ENCODE measurements at regions not wholly inside any gene's neighbourhood (a gene's known extent, or its start where the extent isn't known, plus 50 kb on each side); places are given as distances from the start of the nearest gene placed in this dataset.

DNA sequence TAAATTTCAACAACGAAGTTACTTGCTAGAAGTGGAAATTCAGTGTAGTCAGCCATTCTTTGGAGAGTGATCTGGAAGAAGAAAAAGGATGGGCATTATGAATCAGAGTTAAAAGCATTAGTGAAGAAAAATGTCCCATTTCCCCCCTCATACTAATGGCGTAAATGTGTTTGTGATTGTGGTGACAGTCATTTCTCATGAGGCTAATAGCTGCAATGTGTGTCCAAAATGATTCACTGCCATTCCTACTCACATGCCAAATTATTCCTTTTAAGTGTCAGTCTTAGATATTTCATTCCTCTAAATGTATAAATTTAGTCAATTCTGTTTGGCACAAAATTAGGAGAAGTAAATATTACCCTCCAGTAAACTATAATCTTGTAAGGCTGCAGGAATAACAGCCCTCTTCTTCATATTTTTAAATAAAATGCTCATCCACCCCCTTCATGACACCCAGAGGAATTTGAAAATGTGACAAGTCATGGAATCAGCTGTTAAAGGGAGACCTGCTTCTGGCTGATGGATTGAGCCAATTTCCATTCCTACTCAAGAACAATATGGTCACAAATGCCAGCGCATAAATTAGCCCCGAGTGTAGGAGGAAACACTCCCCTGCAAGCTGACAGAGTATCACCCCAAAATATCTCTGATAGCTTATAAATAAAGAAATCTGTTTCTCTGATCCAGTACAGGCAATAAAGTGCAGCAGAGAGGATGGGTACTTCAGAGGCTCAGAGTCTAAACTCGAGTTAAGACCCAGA, 912.3 kb upstream of the SEL1L start:
- TF ChIP-seq FOXP1 (CRISPR knock-in tag; IDR thresholded peaks at IDR 0.05; ENCODE audit: borderline replicate concordance) (no peak), SMAD3 (CRISPR knock-in tag; IDR thresholded peaks at IDR 0.05; ENCODE audit: borderline replicate concordance) (no peak), ZNF138 (CRISPR knock-in tag; conservative IDR thresholded peaks at IDR 0.05) (no peak), ATF1 (CRISPR knock-in tag; IDR thresholded peaks at IDR 0.05) (no peak), CREB1 (CRISPR knock-in tag; IDR thresholded peaks at IDR 0.05) (no peak), HMGXB4 (CRISPR knock-in tag; IDR thresholded peaks at IDR 0.05) (no peak), ELF4 (CRISPR knock-in tag; IDR thresholded peaks at IDR 0.05; ENCODE audit: low read depth) (no peak), RORB (CRISPR knock-in tag; IDR thresholded peaks at IDR 0.05) (no peak), SP1 (CRISPR knock-in tag; conservative IDR thresholded peaks at IDR 0.05) (no peak)
- TF ChIP-seq, protein P1, sequence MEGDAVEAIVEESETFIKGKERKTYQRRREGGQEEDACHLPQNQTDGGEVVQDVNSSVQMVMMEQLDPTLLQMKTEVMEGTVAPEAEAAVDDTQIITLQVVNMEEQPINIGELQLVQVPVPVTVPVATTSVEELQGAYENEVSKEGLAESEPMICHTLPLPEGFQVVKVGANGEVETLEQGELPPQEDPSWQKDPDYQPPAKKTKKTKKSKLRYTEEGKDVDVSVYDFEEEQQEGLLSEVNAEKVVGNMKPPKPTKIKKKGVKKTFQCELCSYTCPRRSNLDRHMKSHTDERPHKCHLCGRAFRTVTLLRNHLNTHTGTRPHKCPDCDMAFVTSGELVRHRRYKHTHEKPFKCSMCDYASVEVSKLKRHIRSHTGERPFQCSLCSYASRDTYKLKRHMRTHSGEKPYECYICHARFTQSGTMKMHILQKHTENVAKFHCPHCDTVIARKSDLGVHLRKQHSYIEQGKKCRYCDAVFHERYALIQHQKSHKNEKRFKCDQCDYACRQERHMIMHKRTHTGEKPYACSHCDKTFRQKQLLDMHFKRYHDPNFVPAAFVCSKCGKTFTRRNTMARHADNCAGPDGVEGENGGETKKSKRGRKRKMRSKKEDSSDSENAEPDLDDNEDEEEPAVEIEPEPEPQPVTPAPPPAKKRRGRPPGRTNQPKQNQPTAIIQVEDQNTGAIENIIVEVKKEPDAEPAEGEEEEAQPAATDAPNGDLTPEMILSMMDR (IDR thresholded peaks at IDR 0.05), result no peak
- TF ChIP-seq, protein P2, sequence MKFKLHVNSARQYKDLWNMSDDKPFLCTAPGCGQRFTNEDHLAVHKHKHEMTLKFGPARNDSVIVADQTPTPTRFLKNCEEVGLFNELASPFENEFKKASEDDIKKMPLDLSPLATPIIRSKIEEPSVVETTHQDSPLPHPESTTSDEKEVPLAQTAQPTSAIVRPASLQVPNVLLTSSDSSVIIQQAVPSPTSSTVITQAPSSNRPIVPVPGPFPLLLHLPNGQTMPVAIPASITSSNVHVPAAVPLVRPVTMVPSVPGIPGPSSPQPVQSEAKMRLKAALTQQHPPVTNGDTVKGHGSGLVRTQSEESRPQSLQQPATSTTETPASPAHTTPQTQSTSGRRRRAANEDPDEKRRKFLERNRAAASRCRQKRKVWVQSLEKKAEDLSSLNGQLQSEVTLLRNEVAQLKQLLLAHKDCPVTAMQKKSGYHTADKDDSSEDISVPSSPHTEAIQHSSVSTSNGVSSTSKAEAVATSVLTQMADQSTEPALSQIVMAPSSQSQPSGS (CRISPR knock-in tag; IDR thresholded peaks at IDR 0.05; ENCODE audit: borderline replicate concordance, low read depth), result no peak

Measured in WTC11 (cell line).